ENCODE measurements at regions not wholly inside any gene's neighbourhood (a gene's known extent, or its start where the extent isn't known, plus 50 kb on each side); places are given as distances from the start of the nearest gene placed in this dataset.

DNA sequence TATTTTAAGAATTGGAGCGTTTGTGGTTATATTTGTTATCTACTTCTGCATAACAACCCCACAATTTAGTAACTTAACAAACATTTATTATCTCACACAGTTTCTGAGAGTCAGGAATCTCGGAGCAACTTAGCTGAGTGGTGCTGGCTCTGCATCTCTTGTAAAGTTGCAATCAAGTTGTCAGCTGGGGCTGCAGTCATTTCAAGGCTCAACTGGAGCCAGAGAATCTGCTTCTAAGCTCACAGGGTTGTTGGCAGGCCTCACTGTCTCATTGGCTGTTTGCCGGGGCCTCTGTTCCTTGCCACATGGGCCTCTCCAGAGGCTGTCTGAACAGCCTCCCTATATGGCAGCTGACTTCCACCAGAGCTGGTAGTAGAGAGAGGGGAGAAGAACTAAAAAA lies 281.2 kb upstream of the GNPDA2 start:
- TF ChIP-seq, protein P1, sequence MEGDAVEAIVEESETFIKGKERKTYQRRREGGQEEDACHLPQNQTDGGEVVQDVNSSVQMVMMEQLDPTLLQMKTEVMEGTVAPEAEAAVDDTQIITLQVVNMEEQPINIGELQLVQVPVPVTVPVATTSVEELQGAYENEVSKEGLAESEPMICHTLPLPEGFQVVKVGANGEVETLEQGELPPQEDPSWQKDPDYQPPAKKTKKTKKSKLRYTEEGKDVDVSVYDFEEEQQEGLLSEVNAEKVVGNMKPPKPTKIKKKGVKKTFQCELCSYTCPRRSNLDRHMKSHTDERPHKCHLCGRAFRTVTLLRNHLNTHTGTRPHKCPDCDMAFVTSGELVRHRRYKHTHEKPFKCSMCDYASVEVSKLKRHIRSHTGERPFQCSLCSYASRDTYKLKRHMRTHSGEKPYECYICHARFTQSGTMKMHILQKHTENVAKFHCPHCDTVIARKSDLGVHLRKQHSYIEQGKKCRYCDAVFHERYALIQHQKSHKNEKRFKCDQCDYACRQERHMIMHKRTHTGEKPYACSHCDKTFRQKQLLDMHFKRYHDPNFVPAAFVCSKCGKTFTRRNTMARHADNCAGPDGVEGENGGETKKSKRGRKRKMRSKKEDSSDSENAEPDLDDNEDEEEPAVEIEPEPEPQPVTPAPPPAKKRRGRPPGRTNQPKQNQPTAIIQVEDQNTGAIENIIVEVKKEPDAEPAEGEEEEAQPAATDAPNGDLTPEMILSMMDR (conservative IDR thresholded peaks at IDR 0.05; ENCODE audit: low read depth, low read length), result no peak
- H3K4me3 ChIP-seq (ENCODE audit: low read length), result no peak overlapping the region

DNA sequence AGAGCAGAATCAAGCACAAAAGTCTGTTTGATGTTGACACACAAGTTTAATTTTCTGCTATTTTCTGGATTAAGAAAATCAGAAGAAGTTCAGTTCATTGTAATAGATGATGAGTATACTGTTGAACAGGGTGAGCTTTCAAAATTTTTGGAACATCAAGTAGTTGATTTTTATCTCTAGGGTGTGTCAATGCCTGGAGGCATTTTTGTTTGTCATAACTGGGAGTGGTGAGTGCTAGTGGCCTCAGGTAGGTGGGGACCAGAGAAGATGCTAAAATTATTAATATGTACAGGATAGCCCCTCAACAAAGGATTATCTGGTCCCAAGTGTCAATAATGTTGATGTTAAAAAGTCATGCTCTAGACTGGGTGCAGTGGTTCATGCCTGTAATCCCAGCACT lies 279.7 kb upstream of the GNPDA2 start:
- TF ChIP-seq, protein P1 (conservative IDR thresholded peaks at IDR 0.05; ENCODE audit: low read depth, low read length), result no peak
- no peak overlapping the region for H3K4me3 ChIP-seq (ENCODE audit: low read length)

More for the DNA sequence above, 281.2 kb upstream of the GNPDA2 start:
- DNase-seq (ENCODE audit: low read depth), result no peak

DNA sequence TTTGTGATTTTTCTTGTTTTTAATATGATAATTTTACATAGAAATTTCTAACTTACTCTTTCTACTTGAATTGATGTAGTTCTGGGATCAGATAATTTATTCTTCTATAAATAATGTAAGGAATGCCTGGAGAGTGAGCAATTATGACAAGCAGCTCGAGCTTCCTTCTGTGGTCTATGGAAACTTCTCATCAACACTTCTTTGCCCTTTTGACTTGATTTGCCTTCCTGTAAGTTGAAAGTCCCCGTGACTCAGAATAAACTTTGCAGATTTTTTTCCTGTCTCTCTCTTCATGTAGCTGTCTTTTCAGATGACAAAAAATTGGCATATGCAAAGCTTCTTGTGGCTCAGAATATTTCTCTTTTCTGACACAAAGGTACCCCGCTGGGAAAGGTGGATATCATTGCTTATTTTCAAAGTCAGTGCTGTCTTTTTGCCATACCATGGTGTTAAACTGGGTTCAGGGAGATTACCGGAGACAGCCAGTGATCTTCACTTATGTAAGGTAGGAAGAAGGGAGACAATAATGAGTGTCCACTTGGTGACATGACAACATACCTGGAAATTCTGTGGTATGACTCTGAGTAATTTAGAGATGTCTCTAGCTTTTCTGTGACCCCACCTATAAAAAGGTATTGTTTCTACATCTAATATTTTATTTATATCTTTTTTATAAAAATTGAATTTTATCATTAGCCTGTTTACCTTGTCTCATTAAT lies 278.6 kb upstream of the GNPDA2 start:
- no peak for DNase-seq (ENCODE audit: low read depth)
- TF ChIP-seq, protein P1 (conservative IDR thresholded peaks at IDR 0.05; ENCODE audit: low read depth, low read length), result no peak
- no peak overlapping the region for H3K4me3 ChIP-seq (ENCODE audit: low read length)

More for the DNA sequence above, 279.7 kb upstream of the GNPDA2 start:
- DNase-seq (ENCODE audit: low read depth), result no peak

DNA sequence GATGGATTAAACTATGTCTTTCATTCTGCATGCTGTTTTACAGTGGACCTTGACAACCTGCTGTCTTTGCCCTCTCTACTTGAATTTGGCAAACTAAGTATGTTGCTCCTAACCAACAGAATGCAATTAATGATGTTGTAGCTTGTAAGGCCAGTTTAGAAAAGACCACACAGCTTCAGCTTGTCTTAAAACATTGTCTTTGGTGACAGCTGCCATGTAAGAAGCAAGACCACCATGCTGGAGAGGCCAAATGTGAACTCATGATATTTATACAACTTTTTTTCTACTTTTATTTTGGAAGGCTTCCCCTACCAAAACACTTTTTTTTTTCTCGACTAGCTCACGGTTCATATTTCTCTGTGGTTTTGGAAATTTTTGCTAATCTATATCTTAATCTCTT lies 278.0 kb upstream of the GNPDA2 start:
- H3K4me3 ChIP-seq (ENCODE audit: low read length), result no peak overlapping the region
- DNase-seq (ENCODE audit: low read depth), result no peak
- TF ChIP-seq, protein P1 (conservative IDR thresholded peaks at IDR 0.05; ENCODE audit: low read depth, low read length), result no peak

GRCh38 chr4:44996276-44996845 lies 270.0 kb upstream of the GNPDA2 start:
- TF ChIP-seq, protein P1 (conservative IDR thresholded peaks at IDR 0.05; ENCODE audit: low read depth, low read length), result no peak
- no peak for DNase-seq (ENCODE audit: low read depth)
- no peak overlapping the region for H3K4me3 ChIP-seq (ENCODE audit: low read length)

DNA sequence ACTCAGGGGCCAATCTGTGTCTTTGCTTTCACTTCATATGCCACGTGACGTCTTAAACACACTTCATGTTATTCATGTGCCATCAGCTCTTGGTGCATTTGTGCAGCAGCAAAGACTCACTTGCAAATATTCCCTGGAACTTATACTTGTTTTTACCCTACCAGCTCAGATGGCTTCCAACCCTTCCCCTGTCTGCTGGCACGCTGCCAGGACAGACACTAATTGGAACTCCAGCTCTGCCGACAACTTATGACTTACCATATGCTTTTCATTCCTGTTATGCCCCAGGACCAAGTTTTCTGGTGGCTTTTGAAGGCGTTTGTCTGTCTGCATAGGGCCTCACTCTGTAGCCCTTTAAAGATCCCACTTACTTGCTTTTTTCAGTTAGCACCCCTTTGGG lies 261.7 kb upstream of the GNPDA2 start:
- no peak overlapping the region for H3K4me3 ChIP-seq (ENCODE audit: low read length)
- TF ChIP-seq, protein P1 (conservative IDR thresholded peaks at IDR 0.05; ENCODE audit: low read depth, low read length), result no peak
- DNase-seq (ENCODE audit: low read depth), result no peak

- TF ChIP-seq, protein P1 (conservative IDR thresholded peaks at IDR 0.05; ENCODE audit: low read depth, low read length), result no peak
- H3K4me3 ChIP-seq (ENCODE audit: low read length), result no peak overlapping the region
These were observed 259.6 kb upstream of the GNPDA2 start for GRCh38 chr4:44985938-44986337.

More at GRCh38 chr4:44985938-44986337, 259.6 kb upstream of the GNPDA2 start:
- no peak for DNase-seq (ENCODE audit: low read depth)
